ENCODE measurements at regions not wholly inside any gene's neighbourhood (a gene's known extent, or its start where the extent isn't known, plus 50 kb on each side); places are given as distances from the start of the nearest gene placed in this dataset.

GRCh38 chr15:66630801-66631351 lies 65.1 kb upstream of the LCTL start (continued):
- TF ChIP-seq KAT2B (IDR thresholded peaks at IDR 0.05; ENCODE audit: low read depth, low read length) (no peak), NR3C1 (CRISPR knock-in tag; IDR thresholded peaks at IDR 0.05) (no peak), JUND (IDR thresholded peaks at IDR 0.05; ENCODE audit: borderline replicate concordance, low read depth, low read length) (no peak), JUND (tag; IDR thresholded peaks at IDR 0.05; ENCODE audit: borderline replicate concordance, low read depth, low read length) (0 out of 3 replicates have a peak, but pooled peaks have one; percentile 19), ZNF347 (CRISPR knock-in tag; IDR thresholded peaks at IDR 0.05; ENCODE audit: low read depth) (no peak), RNF2 (IDR thresholded peaks at IDR 0.05) (peak; percentile 92), GABPB1 (CRISPR knock-in tag; IDR thresholded peaks at IDR 0.05) (peak; percentile 31; the same call in 1 of the 2 replicates), THAP7 (CRISPR knock-in tag; IDR thresholded peaks at IDR 0.05) (no peak), VEZF1 (CRISPR knock-in tag; IDR thresholded peaks at IDR 0.05) (peak; percentile 87), HEY1 (CRISPR knock-in tag; IDR thresholded peaks at IDR 0.05; ENCODE audit: borderline replicate concordance) (no peak), SRF (CRISPR knock-in tag; IDR thresholded peaks at IDR 0.05) (no peak), NFXL1 (CRISPR knock-in tag; IDR thresholded peaks at IDR 0.05) (no peak), HMGXB4 (CRISPR knock-in tag; IDR thresholded peaks at IDR 0.05) (no peak), MTA3 (IDR thresholded peaks at IDR 0.05; ENCODE audit: borderline replicate concordance) (peak; percentile 93), PML (IDR thresholded peaks at IDR 0.05; ENCODE audit: low read length) (0 out of 2 replicates have a peak, but pooled peaks have one; percentile 45), PURB (CRISPR knock-in tag; IDR thresholded peaks at IDR 0.05; ENCODE audit: low read depth) (no peak), SETDB1 (IDR thresholded peaks at IDR 0.05; ENCODE audit: low read length) (no peak), PTRF (tag; IDR thresholded peaks at IDR 0.05) (no peak), RBFOX2 (IDR thresholded peaks at IDR 0.05; ENCODE audit: low read depth, low read length) (peak; percentile 51), GATA2 (CRISPR knock-in tag; IDR thresholded peaks at IDR 0.05) (peak; percentile 68; the same call in 1 of the 2 replicates), CTCFL (IDR thresholded peaks at IDR 0.05; ENCODE audit: borderline replicate concordance, insufficient read depth, low read depth, low read length, poor library complexity, severe bottlenecking) (no peak)
- TF ChIP-seq, protein P1, sequence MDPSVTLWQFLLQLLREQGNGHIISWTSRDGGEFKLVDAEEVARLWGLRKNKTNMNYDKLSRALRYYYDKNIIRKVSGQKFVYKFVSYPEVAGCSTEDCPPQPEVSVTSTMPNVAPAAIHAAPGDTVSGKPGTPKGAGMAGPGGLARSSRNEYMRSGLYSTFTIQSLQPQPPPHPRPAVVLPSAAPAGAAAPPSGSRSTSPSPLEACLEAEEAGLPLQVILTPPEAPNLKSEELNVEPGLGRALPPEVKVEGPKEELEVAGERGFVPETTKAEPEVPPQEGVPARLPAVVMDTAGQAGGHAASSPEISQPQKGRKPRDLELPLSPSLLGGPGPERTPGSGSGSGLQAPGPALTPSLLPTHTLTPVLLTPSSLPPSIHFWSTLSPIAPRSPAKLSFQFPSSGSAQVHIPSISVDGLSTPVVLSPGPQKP (CRISPR knock-in tag; IDR thresholded peaks at IDR 0.05): no peak

All from K562 (cell line).